B cell (primary cell): ENCODE measurements at regions not wholly inside any gene's neighbourhood (a gene's known extent, or its start where the extent isn't known, plus 50 kb on each side); places are given as distances from the start of the nearest gene placed in this dataset.

ENCODE experiments used
- ATAC-seq: fragments of 200-7000 bp; cut with Tn5 transposase; one replicate; pipeline ENCODE4 v1.10.0; 2021; ENCODE audit warnings: low read depth, mild to moderate bottlenecking, moderate number of reproducible peaks, moderate library complexity
- CTCF ChIA-PET: fragments of 350-600 bp; sonication (Branson Sonifier 250); formaldehyde crosslinking; loops from one replicate; lab custom pipeline; 2021; ENCODE audit warnings: antibody characterized with exemption, inconsistent platforms; lab: Charles Lee
- POLR2A ChIA-PET: fragments of 350-600 bp; sonication (Branson Sonifier 250); formaldehyde crosslinking; loops from one replicate; lab custom pipeline; 2021; ENCODE audit warnings: antibody characterized with exemption; lab: Charles Lee
- DNase-seq: peaks from one replicate; pipeline ENCODE4 v3.0.0; 2013
- H2AFZ ChIP-seq: 2 replicates; pipeline ENCODE4 v1.6.1; 2012; ENCODE audit warnings: mild to moderate bottlenecking, low read depth, low read length; ENCODE audit not compliant: insufficient read depth, poor library complexity, severe bottlenecking
- H3K27ac ChIP-seq, 2 donors: 1 replicate in 1 of 2; 2 replicates in 1 of 2; pipeline ENCODE4 v1.5.1; 2012 to 2013; ENCODE audit warnings: low read length in 2 of 2, mild to moderate bottlenecking in 2 of 2, moderate library complexity in 1 of 2
- H3K27me3 ChIP-seq, 4 experiments: fragments of 200-600 bp in 1 of 4; sonication (generic) in 1 of 4; replicated peaks in 1 of 4; 1 replicate in 2 of 4; 2 replicates in 2 of 4; pipeline versions ENCODE4 v1.6.1 to v1.7.0; 2013 to 2016; ENCODE audit warnings: low read length in 3 of 4, mild to moderate bottlenecking in 2 of 4, mixed read lengths in 1 of 4, moderate library complexity in 1 of 4; ENCODE audit not compliant: insufficient read depth in 4 of 4, control insufficient read depth in 3 of 4; ENCODE audit errors: control extremely low read depth in 1 of 4
- H3K36me3 ChIP-seq, 2 experiments: replicated peaks in 1 of 2; 1 replicate in 1 of 2; 2 replicates in 1 of 2; pipeline versions ENCODE4 v1.6.1 to v1.7.1; 2013; ENCODE audit warnings: low read length in 1 of 2; ENCODE audit not compliant: insufficient read depth in 2 of 2, control insufficient read depth in 1 of 2; ENCODE audit errors: control extremely low read depth in 1 of 2, extremely low read depth in 1 of 2
- H3K4me1 ChIP-seq, 2 donors: fragments of 200-600 bp in 1 of 2; sonication (generic) in 1 of 2; 1 replicate in 1 of 2; 2 replicates in 1 of 2; pipeline versions ENCODE4 v1.5.1 to v1.6.1; 2013 to 2017; ENCODE audit warnings: low read length in 2 of 2; ENCODE audit not compliant: control insufficient read depth in 2 of 2, insufficient read depth in 2 of 2
- H3K4me2 ChIP-seq: replicated peaks from 2 replicates; pipeline ENCODE3; 2012; ENCODE audit warnings: mild to moderate bottlenecking, low read depth, low read length; ENCODE audit not compliant: poor library complexity, severe bottlenecking
- H3K4me3 ChIP-seq, 5 experiments: fragments of 200-600 bp in 1 of 5; sonication (generic) in 1 of 5; 1 replicate in 3 of 5; 2 replicates in 2 of 5; pipeline versions ENCODE4 v1.5.1 to v1.7.0; 2011 to 2016; ENCODE audit warnings: low read length in 4 of 5, mild to moderate bottlenecking in 4 of 5, low read depth in 2 of 5, control low read depth in 1 of 5, moderate library complexity in 1 of 5; ENCODE audit not compliant: insufficient read depth in 1 of 5; ENCODE audit errors: control extremely low read depth in 1 of 5, extremely low read depth in 1 of 5
- H3K79me2 ChIP-seq: fragments of 200-600 bp; sonication (generic); one replicate; pipeline ENCODE4 v1.6.0; 2016; ENCODE audit warnings: low read length; ENCODE audit not compliant: control insufficient read depth, insufficient read depth
- H3K9ac ChIP-seq: fragments of 200-600 bp; sonication (generic); 2 replicates; pipeline ENCODE4 v1.6.1; 2017; ENCODE audit warnings: mild to moderate bottlenecking, low read length, moderate library complexity
- H3K9me3 ChIP-seq, 3 donors: one replicate each; pipeline versions ENCODE4 v1.6.1 to v1.7.1; 2013; ENCODE audit warnings: low read length in 2 of 3; ENCODE audit not compliant: control insufficient read depth in 2 of 3, insufficient read depth in 1 of 3; ENCODE audit errors: control extremely low read depth in 1 of 3
- H4K20me1 ChIP-seq: 2 replicates; pipeline ENCODE4 v1.6.0; 2012; ENCODE audit warnings: mild to moderate bottlenecking, low read length; ENCODE audit not compliant: insufficient read depth, control insufficient read depth, poor library complexity, severe bottlenecking
- H3K27ac Mint-ChIP-seq: one replicate; pipeline ENCODE4 v1.8.0; 2021; ENCODE audit warnings: mixed read lengths
- H3K27me3 Mint-ChIP-seq: one replicate; pipeline ENCODE4 v1.8.0; 2021; ENCODE audit warnings: mixed read lengths
- H3K4me1 Mint-ChIP-seq: one replicate; pipeline ENCODE4 v1.8.0; 2021; ENCODE audit warnings: mixed read lengths
- H3K4me3 Mint-ChIP-seq: one replicate; pipeline ENCODE4 v1.8.0; 2021; ENCODE audit warnings: mixed read lengths
- H3K9me3 Mint-ChIP-seq: one replicate; pipeline ENCODE4 v1.8.0; 2022; ENCODE audit warnings: mixed read lengths; ENCODE audit not compliant: insufficient read depth
- CTCF ChIP-seq: fragments of 200-600 bp; IDR thresholded peaks from one replicate; pipeline ENCODE4 v1.8.0; 2022; ENCODE audit warnings: antibody characterized with exemption, mild to moderate bottlenecking
- EZH2 ChIP-seq: IDR thresholded peaks from 2 replicates; pipeline ENCODE4 v1.6.1; 2012; ENCODE audit warnings: borderline replicate concordance, low read depth, mild to moderate bottlenecking, moderate library complexity, low read length; ENCODE audit not compliant: insufficient read depth, poor library complexity, severe bottlenecking
- WGBS: methylation state at CpG from one replicate; pipeline ENCODE4 v1.1.5; 2013; ENCODE audit warnings: missing lambda C conversion rate; ENCODE audit not compliant: insufficient coverage; 5-methylcytosine and 5-hydroxymethylcytosine counted together
- intact Hi-C: fragments of 100-400 bp; cut with micrococcal nuclease; formaldehyde crosslinking; loops from one replicate; pipeline ENCODE4 v1.10.0; 2022

GRCh38 chr1:222046684-222047263, 304.9 kb upstream of the DUSP10 start:
- intact Hi-C loops, result no loop called here
- H3K4me3 Mint-ChIP-seq, result no peak overlapping the region
- Histone ChIP-seq H3K4me1 (no peaks in the 10 kb centered on the region), H3K4me2 (no peak overlapping the region), H3K79me2 (no peaks in the 10 kb centered on the region), H2AFZ (no peak overlapping the region), H3K4me3 (no peak overlapping the region), H3K9ac (no peak overlapping the region), H3K36me3 (no peaks in the 10 kb centered on the region), H3K9me3 (no peaks in the 10 kb centered on the region), H3K27ac (no peak overlapping the region), H4K20me1 (no peaks in the 10 kb centered on the region), H3K27me3 (no peaks in the 10 kb centered on the region)
- no peak overlapping the region for H3K27ac Mint-ChIP-seq
- no peak for DNase-seq
- CTCF ChIA-PET, result no interaction called here
- POLR2A ChIA-PET, result no interaction called here
- peaks cover 4% of the 10 kb centered on the region for H3K4me1 Mint-ChIP-seq
- H3K9me3 Mint-ChIP-seq, result no peaks in the 10 kb centered on the region
- TF ChIP-seq EZH2, result no peak
- TF ChIP-seq CTCF, result no peak
- no peak for ATAC-seq
- no peaks in the 10 kb centered on the region for H3K27me3 Mint-ChIP-seq
- 90% methylated on average over 2 of the region's 3 CpGs for WGBS

DNA sequence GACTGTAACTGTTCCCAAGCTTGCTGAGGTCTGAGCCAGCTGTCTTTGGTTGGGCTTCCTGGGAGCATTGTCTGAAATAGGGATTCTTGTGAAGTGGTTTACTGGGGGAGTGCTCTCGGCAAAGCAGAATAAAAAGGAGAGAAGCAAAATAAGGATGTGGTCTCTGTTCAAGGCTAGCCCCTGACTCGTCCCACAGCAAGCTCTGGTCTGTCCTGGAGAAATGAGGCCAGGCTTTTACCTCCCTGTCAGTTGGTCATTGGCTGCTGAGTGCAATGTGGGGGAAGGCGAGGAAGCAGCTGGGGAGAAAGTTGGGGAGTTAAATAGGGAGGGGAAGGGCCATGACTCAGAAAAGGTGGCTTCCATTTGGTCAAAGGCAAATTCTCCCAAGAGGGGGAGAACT, 303.9 kb upstream of the DUSP10 start:
- H3K9ac ChIP-seq, result no peak overlapping the region
- H4K20me1 ChIP-seq, result no peaks in the 10 kb centered on the region
- ChIA-PET POLR2A (no interaction called here), CTCF (no interaction called here)
- Mint-ChIP-seq H3K4me3 (no peak overlapping the region), H3K27ac (no peak overlapping the region), H3K9me3 (no peaks in the 10 kb centered on the region), H3K27me3 (no peaks in the 10 kb centered on the region), H3K4me1 (peaks cover 4% of the 10 kb centered on the region)
- no peaks in the 10 kb centered on the region for H3K36me3 ChIP-seq
- no peak for ATAC-seq
- no peak overlapping the region for H2AFZ ChIP-seq
- no peaks in the 10 kb centered on the region for H3K9me3 ChIP-seq
- 88% methylated on average over 3 of the region's 3 CpGs for WGBS
- H3K27me3 ChIP-seq, result no peaks in the 10 kb centered on the region
- no peak overlapping the region for H3K4me3 ChIP-seq
- TF ChIP-seq CTCF (no peak), EZH2 (no peak)
- no peak overlapping the region for H3K27ac ChIP-seq
- no peaks in the 10 kb centered on the region for H3K79me2 ChIP-seq
- H3K4me1 ChIP-seq, result no peaks in the 10 kb centered on the region
- no peak overlapping the region for H3K4me2 ChIP-seq
- no peak for DNase-seq
- intact Hi-C loops, result no loop called here
